Thoracic aorta (tissue), 2 donors: ENCODE measurements at regions not wholly inside any gene's neighbourhood (a gene's known extent, or its start where the extent isn't known, plus 50 kb on each side); places are given as distances from the start of the nearest gene placed in this dataset.

Source experiments
- ATAC-seq: fragments of 150-250 bp; one replicate; pipeline ENCODE4 v1.8.0; 2017; ENCODE audit warnings: low read depth; ENCODE audit not compliant: insufficient number of reproducible peaks, low FRiP score
- DNase-seq: peaks from one replicate; pipeline ENCODE4 v3.0.0-alpha.2; 2020; ENCODE audit warnings: low spot score
- H3K27ac ChIP-seq, 2 donors: fragments of 200-600 bp; sonication (generic); 1 replicate in 1 of 2; 2 replicates in 1 of 2; pipeline ENCODE4 v1.5.1; 2016; ENCODE audit warnings: mild to moderate bottlenecking in 2 of 2, moderate library complexity in 2 of 2
- H3K27me3 ChIP-seq: fragments of 200-600 bp; sonication (generic); replicated peaks from 2 replicates; pipeline ENCODE4 v1.6.0; 2016; ENCODE audit warnings: mild to moderate bottlenecking; ENCODE audit not compliant: insufficient read depth
- H3K36me3 ChIP-seq: fragments of 200-600 bp; sonication (generic); one replicate; pipeline ENCODE4 v1.5.1; 2016
- H3K4me1 ChIP-seq, 2 donors: fragments of 200-600 bp; sonication (generic); 1 replicate in 1 of 2; 2 replicates in 1 of 2; pipeline versions ENCODE4 v1.5.1 to v1.6.0; 2016; ENCODE audit warnings: low read depth in 2 of 2, mild to moderate bottlenecking in 1 of 2; ENCODE audit not compliant: control insufficient read depth in 1 of 2
- H3K4me3 ChIP-seq: fragments of 200-600 bp; sonication (generic); 2 replicates; pipeline ENCODE4 v1.5.1; 2016; ENCODE audit warnings: mild to moderate bottlenecking
- H3K9me3 ChIP-seq: fragments of 200-600 bp; sonication (generic); 2 replicates; pipeline ENCODE4 v1.5.1; 2016
- CTCF ChIP-seq: fragments of 200-600 bp; sonication (generic); IDR thresholded peaks from one replicate; pipeline ENCODE4 v1.5.1; 2019; ENCODE audit warnings: antibody characterized with exemption

GRCh38 chr10:76681153-76681552 is 956.5 kb downstream of the KCNMA1 start:
- no peaks in the 10 kb centered on the region for H3K27me3 ChIP-seq
- H3K27ac ChIP-seq, result peak overlapping the region; percentile 66 to 74
- H3K4me1 ChIP-seq, result peaks cover 30 to 75% of the 10 kb centered on the region in 2 donors
- ATAC-seq (no peak), DNase-seq (no peak)
- TF ChIP-seq CTCF, result no peak
- no peaks in the 10 kb centered on the region for H3K9me3 ChIP-seq
- no peaks in the 10 kb centered on the region for H3K36me3 ChIP-seq
- no peak overlapping the region for H3K4me3 ChIP-seq

- H3K4me3 ChIP-seq, result no peak overlapping the region
- peak overlapping the region; percentile 73 to 95 for H3K27ac ChIP-seq
- H3K9me3 ChIP-seq, result no peaks in the 10 kb centered on the region
- ATAC-seq, result no peak
- no peak for DNase-seq
- H3K36me3 ChIP-seq, result no peaks in the 10 kb centered on the region
- H3K27me3 ChIP-seq, result no peaks in the 10 kb centered on the region
- no peak for TF ChIP-seq CTCF
- peaks cover 28 to 85% of the 10 kb centered on the region in 2 donors for H3K4me1 ChIP-seq
These were observed 958.6 kb downstream of the KCNMA1 start for GRCh38 chr10:76679030-76679429.

- no peaks in the 10 kb centered on the region for H3K9me3 ChIP-seq
- H3K4me1 ChIP-seq, result peaks cover 21 to 78% of the 10 kb centered on the region in 2 donors
- peak; percentile 72 for ATAC-seq
- no peaks in the 10 kb centered on the region for H3K36me3 ChIP-seq
- peak overlapping the region; percentile 73 to 95 for H3K27ac ChIP-seq
- DNase-seq, result peak; percentile 49
- peak overlapping the region; percentile 9 for H3K4me3 ChIP-seq
- peak; percentile 31 for TF ChIP-seq CTCF
- H3K27me3 ChIP-seq, result no peaks in the 10 kb centered on the region
These were observed 961.5 kb downstream of the KCNMA1 start for GRCh38 chr10:76675951-76676587.

- Histone ChIP-seq H3K27ac (peak overlapping the region; percentile 73 to 95), H3K36me3 (no peaks in the 10 kb centered on the region), H3K4me1 (peaks cover 21 to 74% of the 10 kb centered on the region in 2 donors), H3K27me3 (no peaks in the 10 kb centered on the region), H3K4me3 (no peak overlapping the region), H3K9me3 (no peaks in the 10 kb centered on the region)
- no peak for TF ChIP-seq CTCF
- no peak for DNase-seq
- ATAC-seq, result peak; percentile 6
These were observed 962.1 kb downstream of the KCNMA1 start for GRCh38 chr10:76675561-76675950.

GRCh38 chr10:76667408-76668370 is 969.9 kb downstream of the KCNMA1 start:
- no peak overlapping the region for H3K27ac ChIP-seq
- no peak for ATAC-seq
- no peaks in the 10 kb centered on the region for H3K9me3 ChIP-seq
- H3K4me3 ChIP-seq, result no peak overlapping the region
- DNase-seq, result no peak
- peaks cover 0 to 6% of the 10 kb centered on the region in 2 donors for H3K4me1 ChIP-seq
- TF ChIP-seq CTCF, result no peak
- no peaks in the 10 kb centered on the region for H3K36me3 ChIP-seq
- no peaks in the 10 kb centered on the region for H3K27me3 ChIP-seq
